Smooth muscle cell (in vitro differentiated cells): ENCODE measurements at regions not wholly inside any gene's neighbourhood (a gene's known extent, or its start where the extent isn't known, plus 50 kb on each side); places are given as distances from the start of the nearest gene placed in this dataset.
"Not testable (repeated sequence)": the region's sequence is repeated elsewhere in the genome, so short reads cannot be mapped to it uniquely, and the experiment has no call there.

ENCODE experiments used
- DNase-seq: peaks from one replicate; lab custom pipeline; 2025; ENCODE audit not compliant: unreplicated experiment; lab: John Stamatoyannopoulos, UW
- H2AFZ ChIP-seq: fragments of 200-600 bp; sonication (generic); 2 replicates; pipeline ENCODE4 v1.6.0; 2016; ENCODE audit warnings: antibody characterized with exemption, low read depth, mild to moderate bottlenecking
- H3F3A ChIP-seq: fragments of 200-600 bp; sonication (generic); 2 replicates; pipeline ENCODE4 v1.6.0; 2017; ENCODE audit warnings: antibody characterized with exemption, low read depth
- H3K27ac ChIP-seq: fragments of 200-600 bp; sonication (generic); 2 replicates; pipeline ENCODE4 v1.5.1; 2016; ENCODE audit warnings: low read depth, mild to moderate bottlenecking
- H3K27me3 ChIP-seq: fragments of 200-600 bp; sonication (generic); 2 replicates; pipeline ENCODE4 v1.6.1; 2016; ENCODE audit warnings: low read depth, mild to moderate bottlenecking
- H3K36me3 ChIP-seq: fragments of 200-600 bp; sonication (generic); 2 replicates; pipeline ENCODE4 v1.5.1; 2016; ENCODE audit warnings: low read depth
- H3K4me1 ChIP-seq: fragments of 200-600 bp; sonication (generic); 2 replicates; pipeline ENCODE4 v1.5.1; 2016; ENCODE audit warnings: low read depth
- H3K4me2 ChIP-seq: fragments of 200-600 bp; sonication (generic); 2 replicates; pipeline ENCODE4 v1.6.0; 2016; ENCODE audit warnings: mild to moderate bottlenecking
- H3K4me3 ChIP-seq: fragments of 200-600 bp; sonication (generic); 2 replicates; pipeline ENCODE4 v1.5.1; 2016; ENCODE audit warnings: mild to moderate bottlenecking
- H3K79me2 ChIP-seq: fragments of 200-600 bp; sonication (generic); 2 replicates; pipeline ENCODE4 v1.6.0; 2016; ENCODE audit warnings: low read depth, mild to moderate bottlenecking
- H3K9ac ChIP-seq: fragments of 200-600 bp; sonication (generic); 2 replicates; pipeline ENCODE4 v1.6.0; 2016; ENCODE audit warnings: low read depth
- H3K9me3 ChIP-seq: fragments of 200-600 bp; sonication (generic); replicated peaks from 2 replicates; pipeline ENCODE4 v1.5.1; 2016; ENCODE audit warnings: low read depth
- H4K20me1 ChIP-seq: fragments of 200-600 bp; sonication (generic); 2 replicates; pipeline ENCODE4 v1.6.0; 2016; ENCODE audit warnings: low read depth
- WGBS: methylation state at CpG from one replicate; pipeline ENCODE4 v1.1.7; 2016; ENCODE audit warnings: low lambda C conversion rate; 5-methylcytosine and 5-hydroxymethylcytosine counted together
- TF ChIP-seq, protein P1 (sequence below): fragments of 200-600 bp; sonication (generic); IDR thresholded peaks from 2 replicates; pipeline ENCODE4 v1.5.1; 2017; ENCODE audit warnings: borderline replicate concordance, mild to moderate bottlenecking, antibody characterized with exemption; ENCODE audit not compliant: insufficient read depth, poor library complexity, severe bottlenecking

DNA sequence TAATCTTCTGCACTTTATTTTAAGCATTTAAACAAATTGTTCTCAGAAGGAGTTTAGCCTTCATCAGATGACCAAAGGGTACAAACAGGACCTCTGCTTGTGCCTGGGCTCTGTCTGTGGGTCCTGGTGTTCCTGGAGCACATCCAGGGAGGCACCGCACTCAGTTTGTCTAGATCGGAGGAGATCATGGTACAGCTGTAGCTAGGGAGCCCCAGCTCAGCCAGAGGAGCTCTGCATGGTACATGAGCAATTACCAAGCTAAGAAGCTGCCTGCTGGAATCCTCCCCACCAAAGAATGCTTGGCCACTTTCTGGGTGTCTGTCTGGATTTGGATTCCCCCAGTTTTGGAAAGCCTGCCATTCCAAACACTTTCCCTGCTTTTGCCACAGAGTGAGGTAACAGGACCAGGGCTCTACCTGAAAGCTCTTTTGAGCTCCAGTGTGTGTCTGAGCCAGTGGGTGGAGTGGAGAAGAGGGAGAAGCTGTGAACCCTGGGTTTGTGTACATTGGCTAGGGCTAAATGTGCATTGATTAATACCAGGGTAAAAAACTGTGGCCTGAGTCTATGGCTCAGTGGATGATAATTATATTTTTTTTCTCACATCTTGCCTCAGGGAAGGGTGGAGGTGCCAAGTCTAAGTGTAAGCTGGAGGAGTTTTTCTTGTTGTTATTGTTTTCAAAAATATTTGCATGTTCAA is 163.7 kb upstream of the IGF1 start:
- Histone ChIP-seq H3K4me3 (no peak overlapping the region), H3K79me2 (no peaks in the 10 kb centered on the region), H3K9ac (no peak overlapping the region), H3K4me1 (no peaks in the 10 kb centered on the region), H3K27ac (no peak overlapping the region), H3K27me3 (no peaks in the 10 kb centered on the region), H3K36me3 (no peaks in the 10 kb centered on the region), H3F3A (no peaks in the 10 kb centered on the region), H2AFZ (no peak overlapping the region), H3K4me2 (no peak overlapping the region), H4K20me1 (no peaks in the 10 kb centered on the region), H3K9me3 (no peaks in the 10 kb centered on the region)
- TF ChIP-seq, protein P1, sequence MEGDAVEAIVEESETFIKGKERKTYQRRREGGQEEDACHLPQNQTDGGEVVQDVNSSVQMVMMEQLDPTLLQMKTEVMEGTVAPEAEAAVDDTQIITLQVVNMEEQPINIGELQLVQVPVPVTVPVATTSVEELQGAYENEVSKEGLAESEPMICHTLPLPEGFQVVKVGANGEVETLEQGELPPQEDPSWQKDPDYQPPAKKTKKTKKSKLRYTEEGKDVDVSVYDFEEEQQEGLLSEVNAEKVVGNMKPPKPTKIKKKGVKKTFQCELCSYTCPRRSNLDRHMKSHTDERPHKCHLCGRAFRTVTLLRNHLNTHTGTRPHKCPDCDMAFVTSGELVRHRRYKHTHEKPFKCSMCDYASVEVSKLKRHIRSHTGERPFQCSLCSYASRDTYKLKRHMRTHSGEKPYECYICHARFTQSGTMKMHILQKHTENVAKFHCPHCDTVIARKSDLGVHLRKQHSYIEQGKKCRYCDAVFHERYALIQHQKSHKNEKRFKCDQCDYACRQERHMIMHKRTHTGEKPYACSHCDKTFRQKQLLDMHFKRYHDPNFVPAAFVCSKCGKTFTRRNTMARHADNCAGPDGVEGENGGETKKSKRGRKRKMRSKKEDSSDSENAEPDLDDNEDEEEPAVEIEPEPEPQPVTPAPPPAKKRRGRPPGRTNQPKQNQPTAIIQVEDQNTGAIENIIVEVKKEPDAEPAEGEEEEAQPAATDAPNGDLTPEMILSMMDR, result no peak
- WGBS, result 94% methylated on average over 2 of the region's 2 CpGs
- DNase-seq, result no peak

DNA sequence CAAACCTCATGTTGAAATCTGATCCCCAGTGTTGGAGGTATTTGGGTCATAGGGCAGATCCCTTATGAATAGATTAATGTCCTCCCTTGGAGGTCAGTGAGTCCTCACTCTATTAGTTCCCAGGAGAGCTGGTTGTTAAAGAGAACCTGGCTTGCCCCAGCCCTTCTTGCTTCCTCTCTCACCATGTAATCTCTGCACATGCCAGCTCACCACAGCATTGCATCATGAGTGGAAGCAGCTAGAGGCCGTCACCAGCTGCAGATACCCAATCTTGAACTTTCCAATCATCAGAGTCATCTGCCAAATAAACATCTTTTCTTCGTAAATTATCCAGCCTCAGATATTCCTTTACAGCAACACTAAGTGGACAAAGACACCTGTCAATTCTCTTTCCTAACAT is 161.8 kb upstream of the IGF1 start:
- Histone ChIP-seq H3K4me3 (no peak overlapping the region), H3K9ac (no peak overlapping the region), H3K36me3 (no peaks in the 10 kb centered on the region), H3K9me3 (no peaks in the 10 kb centered on the region), H3F3A (no peaks in the 10 kb centered on the region), H3K4me2 (no peak overlapping the region), H3K27ac (no peak overlapping the region), H3K4me1 (no peaks in the 10 kb centered on the region), H3K79me2 (no peaks in the 10 kb centered on the region), H3K27me3 (no peaks in the 10 kb centered on the region), H2AFZ (no peak overlapping the region), H4K20me1 (no peaks in the 10 kb centered on the region)
- TF ChIP-seq, protein P1, result no peak
- WGBS, result 62% methylated on average over 2 of the region's 2 CpGs
- no peak for DNase-seq

DNA sequence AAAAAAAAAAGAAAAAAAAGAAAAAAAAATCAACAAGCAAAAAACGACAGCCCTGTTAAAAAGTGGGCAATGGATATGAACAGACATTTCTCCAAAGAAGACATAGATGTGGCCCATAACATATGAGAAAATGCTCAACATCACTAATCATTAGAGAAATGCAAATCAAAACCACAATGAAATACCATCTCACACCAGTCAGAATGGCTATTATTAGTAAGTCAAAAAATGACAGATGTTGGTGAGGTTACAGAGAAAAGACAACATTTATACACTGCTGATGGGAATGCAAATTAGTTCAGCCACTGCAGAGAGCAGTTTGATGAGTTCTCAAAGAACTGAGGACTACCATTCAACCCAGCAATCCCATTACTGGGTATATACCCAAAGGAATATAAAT is 160.3 kb upstream of the IGF1 start:
- H3F3A ChIP-seq, H3K36me3 ChIP-seq, H3K4me2 ChIP-seq, H3K9me3 ChIP-seq, H3K27me3 ChIP-seq, H3K4me3 ChIP-seq, H3K4me1 ChIP-seq, H4K20me1 ChIP-seq, DNase-seq, H2AFZ ChIP-seq, H3K27ac ChIP-seq, H3K79me2 ChIP-seq, H3K9ac ChIP-seq: not testable (repeated sequence)
- WGBS, result 88% methylated on average over 1 of the region's 1 CpG

DNA sequence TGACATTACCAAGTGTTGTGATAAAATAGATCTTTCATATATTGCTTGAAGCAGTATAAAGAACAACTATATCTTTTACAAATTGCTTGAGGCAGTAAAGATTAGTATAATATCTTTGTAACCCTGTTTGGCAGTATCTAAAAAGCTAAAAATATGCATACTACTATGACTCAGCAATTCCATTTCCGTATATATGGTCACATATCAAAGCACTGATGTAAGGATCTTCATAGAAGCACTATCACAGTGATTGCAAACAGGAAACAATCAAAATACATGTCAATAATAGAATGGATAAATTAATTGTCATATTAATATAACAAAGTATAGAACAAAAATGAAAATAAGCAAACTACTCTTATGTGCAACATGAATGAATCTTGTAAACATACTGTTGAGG is 158.4 kb upstream of the IGF1 start:
- no peaks in the 10 kb centered on the region for H3K27me3 ChIP-seq
- H2AFZ ChIP-seq, result no peak overlapping the region
- no peaks in the 10 kb centered on the region for H4K20me1 ChIP-seq
- H3K79me2 ChIP-seq, result no peaks in the 10 kb centered on the region
- WGBS, result 63% methylated on average over 1 of the region's 1 CpG
- DNase-seq, result no peak
- H3F3A ChIP-seq, result no peaks in the 10 kb centered on the region
- no peaks in the 10 kb centered on the region for H3K9me3 ChIP-seq
- no peaks in the 10 kb centered on the region for H3K4me1 ChIP-seq
- H3K36me3 ChIP-seq, result no peaks in the 10 kb centered on the region
- H3K4me3 ChIP-seq, result no peak overlapping the region
- TF ChIP-seq, protein P1, result no peak
- H3K27ac ChIP-seq, result no peak overlapping the region
- no peak overlapping the region for H3K4me2 ChIP-seq
- H3K9ac ChIP-seq, result no peak overlapping the region
